Left renal pelvis (tissue), 4 donors: ENCODE measurements at regions not wholly inside any gene's neighbourhood (a gene's known extent, or its start where the extent isn't known, plus 50 kb on each side); places are given as distances from the start of the nearest gene placed in this dataset.
A peak's percentile ranks its signal among the peaks of the same experiment; 100 is the strongest.
"Not testable (repeated sequence)": the region's sequence is repeated elsewhere in the genome, so short reads cannot be mapped to it uniquely, and the experiment has no call there.

ENCODE experiments used
- DNase-seq, 4 donors: peaks; one replicate each; pipeline ENCODE4 v3.0.0-alpha.2; 2013; ENCODE audit warnings: low read depth in 4 of 4, low spot score in 3 of 4

GRCh38 chr2:64792300-64792699, 138.6 kb upstream of the SERTAD2 start:
- DNase-seq: no peak

DNA sequence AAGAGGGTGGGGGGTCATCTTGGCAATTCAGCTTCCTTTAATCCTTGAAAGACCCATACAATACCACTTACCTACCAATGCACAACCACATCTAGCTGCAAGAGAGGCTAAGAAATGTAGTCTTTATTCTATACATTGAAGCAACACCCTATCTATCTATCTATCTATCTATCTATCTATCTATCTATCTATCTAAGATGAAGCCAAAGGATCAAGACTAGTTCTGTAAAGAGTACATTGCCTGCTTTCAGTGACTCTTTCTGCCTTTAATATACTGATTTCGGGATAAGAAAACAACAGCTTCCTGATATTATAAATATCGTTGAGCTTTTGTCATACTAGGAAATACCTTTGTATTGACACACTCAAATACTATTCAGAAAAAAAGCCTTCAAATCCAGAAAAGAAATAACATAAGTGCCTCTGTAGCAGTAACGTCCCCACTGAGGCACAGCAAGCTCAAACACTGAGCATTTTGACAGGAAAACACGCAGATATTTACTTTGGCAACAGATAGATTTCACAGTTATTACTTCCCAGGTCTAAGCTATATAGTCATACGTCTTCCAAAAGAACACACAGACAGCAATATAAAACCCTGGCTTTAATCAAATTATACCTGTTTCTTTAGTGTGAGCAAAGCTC, 139.4 kb upstream of the SERTAD2 start:
- DNase-seq: no peak

- DNase-seq: no peak
These were observed 140.0 kb upstream of the SERTAD2 start for GRCh38 chr2:64793701-64794100.

GRCh38 chr2:64794426-64794995, 140.8 kb upstream of the SERTAD2 start:
- DNase-seq: no peak

GRCh38 chr2:64795024-64795592, 141.4 kb upstream of the SERTAD2 start:
- DNase-seq: no peak

- no peak for DNase-seq
These were observed 143.2 kb upstream of the SERTAD2 start for GRCh38 chr2:64796926-64797325.

DNA sequence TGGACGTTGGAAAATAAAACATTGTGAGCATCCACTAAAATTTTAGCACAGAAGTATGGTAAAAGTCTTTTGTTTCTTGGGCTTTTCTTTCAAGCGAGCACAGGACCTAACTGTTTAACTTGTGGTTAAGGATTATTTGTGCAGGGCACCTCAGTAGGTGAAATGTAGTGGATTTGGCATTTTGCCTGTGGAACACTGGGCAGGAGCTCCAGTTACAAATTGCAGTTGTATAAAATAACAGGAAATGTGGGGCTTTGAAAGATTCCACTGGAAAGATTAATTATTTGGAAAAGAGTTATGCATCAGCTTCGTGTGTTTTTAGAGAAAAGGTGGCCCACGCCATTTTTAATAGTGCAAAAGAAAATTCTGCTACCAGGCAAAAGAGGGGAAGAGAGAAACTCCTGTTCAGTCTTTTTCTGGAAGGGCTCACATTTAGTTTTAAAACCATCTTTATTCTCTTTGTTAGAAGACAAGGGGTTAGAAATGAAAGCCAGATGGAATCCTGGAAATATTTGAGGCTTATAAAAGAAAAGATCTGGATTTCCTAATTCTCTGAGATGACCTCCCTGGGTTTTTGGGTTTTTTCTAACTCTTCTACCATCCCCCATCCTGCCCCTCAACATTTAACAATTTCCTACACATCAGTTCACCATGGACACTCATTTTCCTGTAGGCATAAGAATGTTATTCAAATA, 144.3 kb upstream of the SERTAD2 start:
- peak in 2 of 4 donors; percentile 10 to 18 for DNase-seq

DNA sequence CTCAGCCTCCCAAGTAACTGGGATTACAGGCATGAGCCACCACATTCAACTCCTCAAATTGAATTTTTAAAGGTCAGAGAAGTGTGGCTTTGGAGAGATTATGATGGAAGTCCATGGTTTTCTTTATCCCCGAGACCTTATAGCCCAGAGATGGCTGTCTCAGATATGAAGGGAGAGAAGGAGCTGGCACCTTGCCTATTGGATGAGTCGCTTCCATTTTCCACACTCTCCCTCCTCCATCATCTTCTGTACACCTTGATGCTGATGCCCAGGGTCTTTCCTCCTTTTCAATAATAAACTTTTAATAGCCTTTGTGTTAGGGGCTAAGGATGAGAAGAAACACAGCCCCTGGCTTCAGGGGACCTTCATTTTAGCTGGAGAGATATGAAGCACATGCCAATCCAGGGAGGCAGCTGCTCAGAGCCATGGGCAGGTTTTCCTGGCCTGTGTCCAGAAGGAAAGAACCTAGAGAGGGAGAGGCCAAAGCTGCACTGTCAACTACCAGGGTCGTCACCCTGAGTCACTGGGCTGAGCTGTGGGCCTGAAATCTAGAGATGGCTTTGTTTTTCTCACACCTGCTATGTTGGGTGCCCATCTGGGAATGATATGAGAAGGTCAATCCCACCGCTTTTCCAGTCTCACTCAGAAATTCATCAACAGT, 146.0 kb upstream of the SERTAD2 start:
- DNase-seq: no peak

DNA sequence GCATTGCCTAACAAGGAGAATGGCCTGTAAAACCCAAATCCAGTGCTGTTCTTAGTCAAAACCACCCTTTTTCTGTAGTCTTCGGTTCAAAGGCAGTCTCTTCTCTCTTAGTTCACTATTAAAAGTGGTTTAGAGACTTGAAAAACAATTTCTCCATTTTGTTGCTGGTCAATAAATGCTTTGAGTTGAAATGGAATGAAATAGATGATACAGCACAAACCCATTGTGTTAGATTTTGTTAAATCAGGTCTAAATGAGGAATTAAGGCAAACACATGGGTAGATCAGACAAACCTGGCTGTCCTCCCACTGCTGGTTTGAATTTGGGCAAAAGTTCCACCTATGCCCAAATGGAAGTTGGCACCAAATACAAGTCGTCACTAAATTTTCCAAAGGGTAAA, 150.1 kb upstream of the SERTAD2 start:
- DNase-seq: no peak

GRCh38 chr2:64804651-64805050, 150.9 kb upstream of the SERTAD2 start:
- DNase-seq: no peak

DNA sequence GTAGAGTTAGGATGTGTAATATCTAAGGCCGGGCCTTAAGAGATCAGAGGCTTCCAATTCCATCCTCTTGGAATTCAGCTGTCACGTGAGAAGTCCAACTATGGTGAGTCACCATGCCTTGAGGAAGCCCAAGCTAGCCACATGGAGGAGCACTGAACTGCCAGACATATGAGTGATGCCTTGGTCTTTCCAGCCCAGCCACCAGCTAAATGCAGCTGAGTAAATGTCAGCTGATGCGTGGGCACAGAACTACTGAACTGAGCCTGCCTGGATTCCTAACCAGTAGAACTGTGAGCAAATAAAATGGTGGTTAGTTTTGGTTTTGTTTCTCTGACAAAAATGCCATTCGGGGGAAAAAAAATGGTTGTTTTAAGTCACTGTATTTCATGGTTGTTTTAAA, 153.7 kb upstream of the SERTAD2 start:
- DNase-seq: no peak

DNA sequence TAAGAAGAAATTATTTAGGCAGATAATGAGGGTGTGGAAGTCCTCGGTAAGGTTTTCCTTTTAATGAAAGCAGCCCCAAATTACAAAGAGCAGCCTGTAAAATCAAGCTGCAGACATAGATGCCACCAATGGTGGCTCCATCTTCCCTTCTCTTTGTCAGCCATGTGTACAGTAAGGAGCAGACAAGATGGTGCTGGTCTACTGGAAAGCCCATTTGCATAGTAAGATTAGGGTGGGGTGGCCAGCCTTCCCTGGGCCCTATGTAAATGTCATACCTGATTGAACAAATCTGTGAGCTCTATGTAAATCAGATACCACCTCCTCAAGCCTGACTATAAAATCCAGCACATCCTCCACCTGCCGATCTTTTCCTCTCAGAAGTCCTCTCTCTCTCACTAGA, 154.4 kb upstream of the SERTAD2 start:
- DNase-seq: no peak

DNA sequence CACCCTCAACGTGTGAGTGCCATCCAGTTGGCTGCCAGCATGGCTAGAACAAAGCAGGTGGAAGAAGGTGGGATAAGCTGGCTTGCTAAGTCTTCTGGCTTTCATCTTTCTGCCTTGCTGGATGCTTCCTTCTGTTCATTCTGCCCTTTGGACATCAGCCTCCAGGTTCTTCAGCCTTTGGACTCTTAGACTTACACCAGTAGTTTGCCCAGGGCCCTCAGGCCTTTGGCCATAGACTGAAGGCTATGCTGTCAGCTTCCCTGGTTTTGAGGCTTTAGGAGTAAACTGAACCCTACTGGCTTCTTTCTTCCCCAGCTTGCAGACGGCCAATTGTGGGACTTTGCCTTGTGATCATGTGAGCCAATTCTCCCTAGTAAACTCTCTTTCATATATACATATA, 155.0 kb upstream of the SERTAD2 start:
- no peak for DNase-seq

DNA sequence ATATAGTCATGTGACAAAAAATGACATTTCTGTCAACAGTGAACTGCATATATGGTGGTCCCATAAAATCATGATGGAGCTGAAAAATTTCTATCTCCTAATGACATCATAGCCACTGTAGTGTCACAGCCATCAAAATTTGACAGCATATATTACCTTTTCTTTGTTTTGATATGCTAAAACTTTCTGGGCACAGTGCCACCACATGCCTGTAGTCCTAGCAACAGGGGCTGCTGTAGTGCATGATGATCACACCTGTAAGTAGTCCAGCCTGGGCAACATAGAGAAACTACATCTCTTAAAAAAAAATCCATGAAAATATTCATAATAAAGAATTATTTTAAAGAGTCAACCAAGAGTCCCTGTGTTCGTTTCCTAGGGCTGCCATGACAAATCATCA, 155.5 kb upstream of the SERTAD2 start:
- no peak for DNase-seq

DNA sequence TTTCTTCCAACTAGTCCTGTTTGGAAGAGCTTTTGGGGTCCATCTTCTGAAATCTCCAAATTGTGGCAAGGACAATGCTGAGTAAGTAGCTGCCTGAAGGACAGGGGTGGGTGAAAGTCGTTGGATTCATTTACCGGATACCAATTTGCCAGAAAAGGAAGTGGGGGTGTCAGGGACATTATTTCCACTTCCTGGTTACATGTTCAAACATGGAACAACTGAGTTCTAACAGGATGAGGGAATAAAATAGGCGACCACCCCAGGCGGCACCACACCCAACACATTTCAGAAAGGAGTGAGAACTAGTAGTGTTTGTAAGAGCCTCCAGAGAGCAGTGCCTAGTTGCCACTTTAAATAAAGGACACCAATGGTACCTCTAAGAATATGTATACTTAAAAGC, 158.6 kb upstream of the SERTAD2 start:
- DNase-seq: no peak

GRCh38 chr2:64814007-64814406, 160.3 kb upstream of the SERTAD2 start:
- DNase-seq: no peak

DNA sequence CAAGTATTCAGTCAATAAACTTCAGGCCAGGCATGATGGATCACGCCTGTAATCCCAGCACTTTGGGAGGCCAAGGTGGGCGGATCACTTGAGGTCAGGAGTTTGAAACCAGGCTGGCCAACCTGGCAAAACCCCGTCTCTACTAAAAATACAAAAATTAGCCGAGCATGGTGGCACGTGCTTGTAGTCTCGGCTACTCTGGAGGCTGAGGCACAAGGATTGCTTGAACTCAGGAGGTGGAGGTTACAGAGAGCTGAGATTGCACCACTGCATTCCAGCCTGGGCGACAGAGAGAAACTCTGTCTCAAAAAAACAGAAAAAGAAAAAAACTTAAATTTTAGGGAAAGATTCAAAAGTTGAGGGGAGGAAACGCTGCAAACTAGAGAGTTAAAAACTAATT, 162.8 kb upstream of the SERTAD2 start:
- DNase-seq: not testable (repeated sequence)

DNA sequence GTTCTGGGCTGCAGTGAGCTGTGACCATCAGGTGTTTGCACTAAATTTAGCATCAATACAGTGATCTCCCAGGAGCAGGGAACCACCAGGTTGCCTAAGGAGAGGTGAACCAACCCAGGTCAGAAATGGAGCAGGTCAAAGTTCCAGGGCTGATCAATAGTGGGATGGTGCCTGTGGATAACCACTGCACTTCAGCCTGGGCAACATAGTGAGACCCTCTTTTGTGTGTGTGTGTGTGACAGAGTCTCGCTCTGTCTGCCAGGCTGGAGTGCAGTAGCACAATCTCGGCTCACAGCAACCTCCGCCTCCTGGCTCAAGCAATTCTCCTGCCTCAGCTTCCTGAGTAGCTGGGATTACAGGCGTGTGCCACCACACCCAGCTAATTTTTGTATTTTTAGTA, 163.7 kb upstream of the SERTAD2 start:
- no peak for DNase-seq

DNA sequence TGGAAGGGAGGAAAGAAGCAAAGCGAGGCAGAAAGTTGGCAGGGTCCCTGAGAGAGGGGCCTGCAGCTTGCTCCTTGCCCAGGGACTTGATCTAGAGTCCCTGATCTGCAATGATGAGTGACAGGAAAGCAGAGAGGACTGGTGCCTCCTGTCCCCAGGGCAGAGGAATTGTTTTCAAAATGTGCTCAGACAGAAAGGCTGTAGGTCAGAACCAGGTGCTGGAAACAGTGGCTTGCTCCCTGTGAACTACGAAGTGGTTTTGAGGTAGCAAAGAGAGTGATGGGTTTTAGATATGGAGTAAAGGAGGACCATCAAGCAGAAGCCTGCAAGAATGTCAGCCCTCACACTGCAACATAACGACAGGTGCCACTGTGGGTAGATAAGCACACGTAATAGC, 164.9 kb upstream of the SERTAD2 start:
- DNase-seq: no peak

GRCh38 chr2:64819361-64819760, 165.6 kb upstream of the SERTAD2 start:
- DNase-seq: no peak
